ENCODE measurements at regions not wholly inside any gene's neighbourhood (a gene's known extent, or its start where the extent isn't known, plus 50 kb on each side); places are given as distances from the start of the nearest gene placed in this dataset.

- Histone ChIP-seq H3K4me3 (ENCODE audit: low read length) (no peak overlapping the region), H3K4me2 (ENCODE audit: low read length) (no peak overlapping the region), H3K4me1 (ENCODE audit: insufficient read depth, low read length) (no peaks in the 10 kb centered on the region), H4K20me1 (ENCODE audit: low read length) (no peaks in the 10 kb centered on the region), H3K9me3 (ENCODE audit: low read length) (no peaks in the 10 kb centered on the region), H3K27ac (ENCODE audit: low read length) (no peak overlapping the region), H3K79me2 (ENCODE audit: low read length) (no peaks in the 10 kb centered on the region), H3F3A (ENCODE audit: low read length, unreplicated experiment) (no peaks in the 10 kb centered on the region), H3K27me3 (ENCODE audit: low read length) (no peaks in the 10 kb centered on the region), H3K9ac (ENCODE audit: low read length) (no peak overlapping the region), H2AFZ (ENCODE audit: low read length) (no peak overlapping the region), H3K9me2 (replicated peaks; ENCODE audit: low read length) (no peaks in the 10 kb centered on the region), H3K36me3 (ENCODE audit: low read depth, low read length) (no peaks in the 10 kb centered on the region)
- ChIA-PET CTCF (no interaction called here), POLR2A (ENCODE audit: unreplicated experiment) (interaction anchor here (0.6 kb wide), 1 partner anchor 69 kb away, joined by 6 read pairs; no protein-coding TSS in a partner anchor)
- DNase-seq (no peak), ATAC-seq (no peak)
- intact Hi-C loops (cut with micrococcal nuclease), result loop anchor here (5.0 kb wide), 1 partner anchor 377 kb away; no protein-coding TSS in a partner anchor
- TF ChIP-seq EZH2phosphoT487 (IDR thresholded peaks at IDR 0.05; ENCODE audit: borderline replicate concordance, low read length), result no peak
- TF ChIP-seq EZH2 (IDR thresholded peaks at IDR 0.05; ENCODE audit: low read length, unreplicated experiment), result no peak
- TF ChIP-seq, protein P1, sequence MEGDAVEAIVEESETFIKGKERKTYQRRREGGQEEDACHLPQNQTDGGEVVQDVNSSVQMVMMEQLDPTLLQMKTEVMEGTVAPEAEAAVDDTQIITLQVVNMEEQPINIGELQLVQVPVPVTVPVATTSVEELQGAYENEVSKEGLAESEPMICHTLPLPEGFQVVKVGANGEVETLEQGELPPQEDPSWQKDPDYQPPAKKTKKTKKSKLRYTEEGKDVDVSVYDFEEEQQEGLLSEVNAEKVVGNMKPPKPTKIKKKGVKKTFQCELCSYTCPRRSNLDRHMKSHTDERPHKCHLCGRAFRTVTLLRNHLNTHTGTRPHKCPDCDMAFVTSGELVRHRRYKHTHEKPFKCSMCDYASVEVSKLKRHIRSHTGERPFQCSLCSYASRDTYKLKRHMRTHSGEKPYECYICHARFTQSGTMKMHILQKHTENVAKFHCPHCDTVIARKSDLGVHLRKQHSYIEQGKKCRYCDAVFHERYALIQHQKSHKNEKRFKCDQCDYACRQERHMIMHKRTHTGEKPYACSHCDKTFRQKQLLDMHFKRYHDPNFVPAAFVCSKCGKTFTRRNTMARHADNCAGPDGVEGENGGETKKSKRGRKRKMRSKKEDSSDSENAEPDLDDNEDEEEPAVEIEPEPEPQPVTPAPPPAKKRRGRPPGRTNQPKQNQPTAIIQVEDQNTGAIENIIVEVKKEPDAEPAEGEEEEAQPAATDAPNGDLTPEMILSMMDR (conservative IDR thresholded peaks at IDR 0.05; ENCODE audit: low read depth, low read length), result no peak
- no TSS peak for BruUV-seq (replicated peaks)
Measured at GRCh38 chr9:10744669-10745068, 131.9 kb upstream of the PTPRD start.

- TF ChIP-seq EZH2phosphoT487 (IDR thresholded peaks at IDR 0.05; ENCODE audit: borderline replicate concordance, low read length) (no peak), EZH2 (IDR thresholded peaks at IDR 0.05; ENCODE audit: low read length, unreplicated experiment) (no peak)
- TF ChIP-seq, protein P1 (conservative IDR thresholded peaks at IDR 0.05; ENCODE audit: low read depth, low read length), result no peak
Measured at GRCh38 chr9:10753474-10753873, 140.7 kb upstream of the PTPRD start.

GRCh38 chr9:10764481-10764880 lies 151.7 kb upstream of the PTPRD start:
- Histone ChIP-seq H3K4me1 (ENCODE audit: insufficient read depth, low read length) (no peaks in the 10 kb centered on the region), H3F3A (ENCODE audit: low read length, unreplicated experiment) (no peaks in the 10 kb centered on the region), H3K27me3 (ENCODE audit: low read length) (no peaks in the 10 kb centered on the region), H3K4me2 (ENCODE audit: low read length) (no peak overlapping the region), H3K36me3 (ENCODE audit: low read depth, low read length) (no peaks in the 10 kb centered on the region), H3K79me2 (ENCODE audit: low read length) (no peaks in the 10 kb centered on the region), H3K9me3 (ENCODE audit: low read length) (no peaks in the 10 kb centered on the region), H3K27ac (ENCODE audit: low read length) (no peak overlapping the region), H3K9me2 (replicated peaks; ENCODE audit: low read length) (no peaks in the 10 kb centered on the region), H4K20me1 (ENCODE audit: low read length) (no peaks in the 10 kb centered on the region), H3K9ac (ENCODE audit: low read length) (no peak overlapping the region), H2AFZ (ENCODE audit: low read length) (no peak overlapping the region), H3K4me3 (ENCODE audit: low read length) (no peak overlapping the region)
- no TSS peak for BruUV-seq (replicated peaks)
- ATAC-seq (no peak), DNase-seq (no peak)
- POLR2A ChIA-PET (ENCODE audit: unreplicated experiment), result no interaction called here
- CTCF ChIA-PET, result no interaction called here
- intact Hi-C loops (cut with micrococcal nuclease), result no loop called here
- TF ChIP-seq EZH2 (IDR thresholded peaks at IDR 0.05; ENCODE audit: low read length, unreplicated experiment) (no peak), EZH2phosphoT487 (IDR thresholded peaks at IDR 0.05; ENCODE audit: borderline replicate concordance, low read length) (no peak)
- TF ChIP-seq, protein P1 (conservative IDR thresholded peaks at IDR 0.05; ENCODE audit: low read depth, low read length), result no peak

More at GRCh38 chr9:10753474-10753873, 140.7 kb upstream of the PTPRD start:
- H3K36me3 ChIP-seq (ENCODE audit: low read depth, low read length), result no peaks in the 10 kb centered on the region
- ChIA-PET CTCF (no interaction called here), POLR2A (ENCODE audit: unreplicated experiment) (no interaction called here)
- no peak overlapping the region for H3K4me2 ChIP-seq (ENCODE audit: low read length)
- ATAC-seq (no peak), DNase-seq (no peak)
- BruUV-seq (replicated peaks), result no TSS peak
- intact Hi-C loops (cut with micrococcal nuclease), result no loop called here
- no peaks in the 10 kb centered on the region for H3F3A ChIP-seq (ENCODE audit: low read length, unreplicated experiment)
- H3K4me3 ChIP-seq (ENCODE audit: low read length), result no peak overlapping the region
- H4K20me1 ChIP-seq (ENCODE audit: low read length), result no peaks in the 10 kb centered on the region
- H3K27me3 ChIP-seq (ENCODE audit: low read length), result no peaks in the 10 kb centered on the region
- no peak overlapping the region for H3K9ac ChIP-seq (ENCODE audit: low read length)
- no peaks in the 10 kb centered on the region for H3K9me3 ChIP-seq (ENCODE audit: low read length)
- H3K9me2 ChIP-seq (replicated peaks; ENCODE audit: low read length), result no peaks in the 10 kb centered on the region
- no peaks in the 10 kb centered on the region for H3K4me1 ChIP-seq (ENCODE audit: insufficient read depth, low read length)
- H3K27ac ChIP-seq (ENCODE audit: low read length), result no peak overlapping the region
- H2AFZ ChIP-seq (ENCODE audit: low read length), result no peak overlapping the region
- no peaks in the 10 kb centered on the region for H3K79me2 ChIP-seq (ENCODE audit: low read length)
